ENCODE measurements at regions not wholly inside any gene's neighbourhood (a gene's known extent, or its start where the extent isn't known, plus 50 kb on each side); places are given as distances from the start of the nearest gene placed in this dataset.

- DNase-seq, result no peak
These were observed 838.0 kb upstream of the NR2F2 start for GRCh38 chr15:95492388-95493070.

GRCh38 chr15:95494971-95495541, 835.4 kb upstream of the NR2F2 start:
- peak; percentile 25 for DNase-seq

- no peak for DNase-seq
These were observed 832.9 kb upstream of the NR2F2 start for GRCh38 chr15:95497634-95498033.

- DNase-seq, result no peak
These were observed 831.5 kb upstream of the NR2F2 start for GRCh38 chr15:95498961-95499360.

- DNase-seq, result no peak
These were observed 831.1 kb upstream of the NR2F2 start for GRCh38 chr15:95499397-95499796.

GRCh38 chr15:95501865-95502264, 828.6 kb upstream of the NR2F2 start:
- DNase-seq, result no peak

GRCh38 chr15:95503107-95503506, 827.4 kb upstream of the NR2F2 start:
- DNase-seq, result no peak

- no peak for DNase-seq
These were observed 826.8 kb upstream of the NR2F2 start for GRCh38 chr15:95503640-95504225.

GRCh38 chr15:95511671-95512070, 818.8 kb upstream of the NR2F2 start:
- no peak for DNase-seq

- DNase-seq, result no peak
These were observed 817.6 kb upstream of the NR2F2 start for GRCh38 chr15:95512906-95513305.

- no peak for DNase-seq
These were observed 810.6 kb upstream of the NR2F2 start for GRCh38 chr15:95519887-95520286.

- no peak for DNase-seq
These were observed 810.0 kb upstream of the NR2F2 start for GRCh38 chr15:95520511-95520910.

- no peak for DNase-seq
These were observed 809.6 kb upstream of the NR2F2 start for GRCh38 chr15:95520922-95521321.

GRCh38 chr15:95522533-95522932, 808.0 kb upstream of the NR2F2 start:
- DNase-seq, result no peak

GRCh38 chr15:95528920-95529319, 801.6 kb upstream of the NR2F2 start:
- no peak for DNase-seq

GRCh38 chr15:95536638-95537037, 793.9 kb upstream of the NR2F2 start:
- no peak for DNase-seq

- no peak for DNase-seq
These were observed 791.8 kb upstream of the NR2F2 start for GRCh38 chr15:95538693-95539092.

GRCh38 chr15:95541301-95541700, 789.2 kb upstream of the NR2F2 start:
- DNase-seq, result no peak

- DNase-seq, result no peak
These were observed 781.2 kb upstream of the NR2F2 start for GRCh38 chr15:95549168-95549738.

GRCh38 chr15:95550702-95551101, 779.8 kb upstream of the NR2F2 start:
- no peak for DNase-seq

GRCh38 chr15:95556225-95556624, 774.3 kb upstream of the NR2F2 start:
- DNase-seq, result no peak

- DNase-seq, result peak; percentile 6
These were observed 773.7 kb upstream of the NR2F2 start for GRCh38 chr15:95556866-95557225.

All from muscle of arm (tissue), 1 donor.